Fibroblast of mammary gland (primary cell): ENCODE measurements at regions not wholly inside any gene's neighbourhood (a gene's known extent, or its start where the extent isn't known, plus 50 kb on each side); places are given as distances from the start of the nearest gene placed in this dataset.

Experiments
- DNase-seq: peaks from one replicate; pipeline ENCODE4 v3.0.0-alpha.2; 2010; ENCODE audit warnings: low read depth
- H3K4me3 ChIP-seq: 2 replicates; pipeline ENCODE4 v1.5.1; 2011; ENCODE audit warnings: low read depth, mild to moderate bottlenecking, low read length, moderate library complexity; ENCODE audit not compliant: control insufficient read depth
- CTCF ChIP-seq: conservative IDR thresholded peaks from 2 replicates; pipeline ENCODE4 v1.5.1; 2011; ENCODE audit warnings: low read depth, low read length, inconsistent platforms; ENCODE audit not compliant: control insufficient read depth, insufficient read depth

GRCh38 chr15:36361351-36361870, 218.0 kb upstream of the CDIN1 start:
- DNase-seq: peak; percentile 63
- no peak overlapping the region for H3K4me3 ChIP-seq
- no peak for TF ChIP-seq CTCF

GRCh38 chr15:36362509-36362915, 216.9 kb upstream of the CDIN1 start:
- no peak for TF ChIP-seq CTCF
- DNase-seq: peak; percentile 84
- H3K4me3 ChIP-seq: no peak overlapping the region

- H3K4me3 ChIP-seq: no peak overlapping the region
- DNase-seq: peak; percentile 84
- no peak for TF ChIP-seq CTCF
Observed at GRCh38 chr15:36363335-36363734, 216.1 kb upstream of the CDIN1 start.

- TF ChIP-seq CTCF: no peak
- no peak overlapping the region for H3K4me3 ChIP-seq
- DNase-seq: peak; percentile 39
Observed at GRCh38 chr15:36364377-36364776, 215.0 kb upstream of the CDIN1 start.

GRCh38 chr15:36365963-36366362, 213.5 kb upstream of the CDIN1 start:
- TF ChIP-seq CTCF: no peak
- no peak overlapping the region for H3K4me3 ChIP-seq
- DNase-seq: peak; percentile 67

- peak; percentile 11 for DNase-seq
- no peak for TF ChIP-seq CTCF
- H3K4me3 ChIP-seq: no peak overlapping the region
Observed at GRCh38 chr15:36370051-36370730, 209.2 kb upstream of the CDIN1 start.
